ENCODE measurements at regions not wholly inside any gene's neighbourhood (a gene's known extent, or its start where the extent isn't known, plus 50 kb on each side); places are given as distances from the start of the nearest gene placed in this dataset.
"Not testable (repeated sequence)": the region's sequence is repeated elsewhere in the genome, so short reads cannot be mapped to it uniquely, and the experiment has no call there.

DNA sequence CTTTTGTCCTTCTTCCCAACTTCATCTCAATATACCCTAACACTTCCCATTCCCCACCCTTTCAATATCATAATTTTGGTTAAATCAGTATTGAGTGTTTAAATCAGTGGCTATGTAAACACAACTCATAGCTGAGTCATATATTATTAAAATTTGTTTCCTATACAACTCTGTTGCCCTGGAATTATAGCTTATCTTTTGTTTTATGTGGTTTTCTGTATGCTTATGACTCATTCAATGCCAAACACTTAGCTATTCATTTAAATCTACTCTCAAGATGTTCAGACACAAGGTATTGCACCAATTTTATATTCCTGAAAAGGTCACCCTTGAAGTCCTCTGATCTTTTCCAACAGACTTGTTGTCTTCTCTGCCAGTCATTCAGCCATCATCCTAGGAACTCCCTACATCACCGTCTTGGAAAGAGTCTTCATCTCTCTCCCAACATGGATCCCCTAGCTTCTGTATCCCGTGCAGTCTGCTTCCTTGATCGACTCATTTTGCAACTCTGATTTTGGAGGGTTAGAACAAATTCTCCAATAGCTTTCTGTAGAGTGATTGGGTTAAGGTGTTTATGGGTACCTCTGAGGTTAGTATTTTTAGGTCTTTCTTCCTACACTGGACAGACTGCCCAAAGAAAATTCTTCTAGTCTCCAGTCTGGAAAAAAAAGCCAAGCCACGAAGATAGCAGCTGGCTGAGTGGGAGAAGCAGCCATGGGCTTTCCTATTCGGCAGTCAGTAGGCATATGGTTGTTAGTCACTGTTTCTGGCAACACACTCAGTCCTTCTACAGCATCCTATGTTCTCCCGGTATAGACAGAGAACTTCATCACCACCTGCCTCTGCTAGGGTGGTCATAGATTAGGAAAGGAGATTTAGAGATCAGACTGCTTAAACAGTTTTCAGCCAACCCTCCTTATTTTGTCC is 102.1 kb downstream of the CRPPA start:
- DNase-seq: peak; percentile 8

DNA sequence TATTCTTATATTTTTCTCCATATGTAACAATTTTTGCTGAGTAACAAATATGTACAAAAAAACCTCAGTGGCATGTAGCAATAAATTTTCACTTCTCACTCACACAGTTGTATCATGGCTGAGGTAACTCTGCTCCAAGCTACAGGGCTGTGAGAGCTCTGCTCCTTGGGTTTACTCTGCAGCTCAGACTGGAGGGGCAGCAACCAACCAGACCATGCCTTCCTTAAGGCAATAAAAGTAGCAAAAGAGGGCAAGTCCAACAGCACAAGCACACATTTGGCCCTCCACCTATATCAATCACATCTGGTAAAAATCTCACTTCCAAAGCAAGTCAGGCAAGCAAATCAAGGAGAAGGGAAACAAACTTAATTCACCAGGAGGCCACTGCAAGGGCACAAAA is 102.9 kb downstream of the CRPPA start:
- DNase-seq: no peak

DNA sequence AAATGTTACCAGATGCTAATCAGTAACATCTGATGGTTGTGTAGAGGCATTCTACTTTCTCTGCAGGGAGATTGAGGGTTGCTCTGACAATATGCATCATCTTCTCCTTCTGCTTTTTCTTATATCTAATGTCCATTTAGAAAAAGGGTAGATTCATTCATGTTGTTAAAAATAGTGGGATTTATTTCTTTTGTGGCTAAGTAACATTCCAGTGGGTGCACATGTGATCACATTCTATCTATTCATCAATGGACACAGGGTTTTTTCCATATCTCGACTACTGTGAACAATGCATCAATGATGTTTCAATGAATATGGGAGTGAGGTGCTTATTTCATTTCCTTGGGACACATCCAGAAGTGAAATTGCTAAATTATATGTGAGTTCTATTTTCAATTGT is 103.9 kb downstream of the CRPPA start:
- DNase-seq: no peak

DNA sequence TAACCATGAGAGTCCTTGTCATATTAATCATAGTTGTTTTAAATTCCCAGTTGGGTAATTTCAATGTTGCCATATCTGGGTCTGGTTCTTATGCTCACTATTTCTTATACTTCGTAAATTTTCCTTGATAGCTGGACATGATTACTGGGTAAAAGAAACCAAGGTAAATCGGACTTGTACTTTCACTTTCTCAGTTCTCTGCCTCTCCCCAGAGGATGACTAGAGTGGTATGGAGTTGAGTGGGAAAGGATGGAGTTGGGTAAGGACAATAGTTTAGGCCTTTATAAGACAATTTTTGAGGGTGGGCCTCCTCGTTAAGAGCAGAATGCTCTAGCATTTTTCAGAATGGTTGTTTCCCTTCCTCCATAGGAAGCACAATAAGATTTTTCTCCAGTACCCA is 106.1 kb downstream of the CRPPA start:
- DNase-seq: no peak

DNA sequence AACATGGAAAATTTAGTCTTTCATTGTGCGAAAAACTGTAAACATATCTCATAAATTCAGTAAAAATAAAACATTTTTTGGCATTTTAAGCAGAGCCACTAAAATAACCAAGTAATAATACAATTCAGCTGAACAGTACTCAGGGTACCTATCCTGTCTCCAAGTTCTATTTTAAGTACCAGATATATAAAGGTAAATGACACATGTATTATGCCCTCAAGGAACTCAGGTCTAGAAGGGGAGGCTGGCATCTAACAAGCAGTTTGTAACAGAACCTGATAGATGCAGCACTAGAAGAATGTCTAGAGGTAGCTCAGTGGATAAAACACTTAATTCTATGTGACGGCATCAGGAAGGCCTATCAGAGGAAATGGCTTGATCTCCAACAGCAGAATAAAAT is 112.2 kb downstream of the CRPPA start:
- DNase-seq: no peak

DNA sequence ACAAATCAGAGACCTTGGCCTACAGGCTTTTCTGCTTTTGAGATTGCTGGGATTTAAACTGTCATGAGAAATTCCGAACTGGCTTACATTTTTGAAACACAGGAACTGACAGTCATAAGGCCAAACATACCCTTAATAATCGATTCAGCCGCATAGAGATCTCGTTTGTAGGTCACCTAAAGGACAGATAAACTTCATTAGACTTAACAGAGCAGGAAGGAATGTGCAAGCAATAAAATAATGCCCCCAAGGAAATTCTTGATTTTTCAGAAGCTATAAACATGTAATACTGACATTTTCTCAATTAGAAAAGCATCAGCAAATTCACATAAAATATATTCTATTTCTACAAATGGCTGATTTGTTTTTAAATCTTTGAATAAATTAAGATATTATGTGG is 120.0 kb downstream of the CRPPA start:
- no peak for DNase-seq

DNA sequence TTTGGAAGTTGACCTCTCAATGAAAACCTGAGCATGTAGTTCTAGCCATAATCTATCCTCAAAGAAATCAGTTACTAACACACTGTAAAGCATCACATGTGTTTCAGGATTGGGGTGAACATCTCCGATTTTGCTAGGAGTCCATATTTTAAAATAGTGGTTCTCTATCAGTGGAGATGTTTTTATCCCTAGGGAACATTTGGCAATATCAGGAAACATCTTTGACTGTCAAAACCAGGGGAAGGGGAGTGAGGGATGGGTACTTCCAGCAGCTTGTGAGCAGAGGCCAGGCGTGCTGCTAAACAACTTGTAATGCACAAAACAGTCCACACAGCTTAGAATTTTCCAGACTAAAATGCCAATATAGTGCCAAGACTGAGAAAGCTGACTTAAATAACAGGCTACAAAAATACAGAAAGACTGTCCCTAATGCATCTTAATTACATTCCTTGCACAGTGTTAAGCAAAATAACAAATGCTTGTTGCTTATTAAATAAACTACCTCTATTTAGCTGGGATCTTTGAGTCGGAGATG is 120.9 kb downstream of the CRPPA start:
- DNase-seq: peak; percentile 7

DNA sequence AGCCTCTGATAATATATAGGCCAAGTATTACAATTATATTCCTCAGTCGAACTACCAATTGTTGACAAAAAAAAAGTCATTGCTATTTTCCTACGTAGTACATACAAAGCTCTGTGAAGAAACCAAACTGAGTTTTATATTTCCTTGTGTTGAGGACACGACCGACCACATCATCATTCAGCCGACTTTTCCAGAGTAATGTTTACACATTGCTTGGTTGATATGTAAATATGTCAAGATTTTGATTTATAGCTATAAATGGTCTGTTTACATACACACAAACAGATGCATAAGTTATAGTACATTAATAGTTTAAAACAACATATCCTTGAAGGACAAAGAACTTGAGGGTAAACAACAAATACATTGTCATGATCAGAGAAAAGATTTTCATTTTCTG is 121.5 kb downstream of the CRPPA start:
- no peak for DNase-seq

DNA sequence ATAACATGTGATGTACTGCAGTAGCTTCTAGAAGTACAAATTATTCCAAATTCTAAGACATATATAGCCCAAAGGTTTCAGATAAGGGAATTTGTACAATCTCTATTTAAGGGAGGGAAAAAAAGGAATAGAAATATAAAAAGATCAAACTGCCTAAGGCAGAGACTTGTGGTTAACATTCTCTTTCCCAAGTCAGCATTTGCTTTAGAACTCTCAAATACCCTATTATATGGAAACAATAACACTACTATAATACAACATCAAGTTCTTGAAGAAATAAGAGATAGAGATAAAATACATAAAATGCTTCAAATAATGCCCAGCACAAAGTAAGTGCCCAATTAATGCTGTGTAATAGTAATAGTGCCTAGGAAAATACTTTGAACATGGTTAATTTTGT is 123.1 kb downstream of the CRPPA start:
- DNase-seq: no peak

DNA sequence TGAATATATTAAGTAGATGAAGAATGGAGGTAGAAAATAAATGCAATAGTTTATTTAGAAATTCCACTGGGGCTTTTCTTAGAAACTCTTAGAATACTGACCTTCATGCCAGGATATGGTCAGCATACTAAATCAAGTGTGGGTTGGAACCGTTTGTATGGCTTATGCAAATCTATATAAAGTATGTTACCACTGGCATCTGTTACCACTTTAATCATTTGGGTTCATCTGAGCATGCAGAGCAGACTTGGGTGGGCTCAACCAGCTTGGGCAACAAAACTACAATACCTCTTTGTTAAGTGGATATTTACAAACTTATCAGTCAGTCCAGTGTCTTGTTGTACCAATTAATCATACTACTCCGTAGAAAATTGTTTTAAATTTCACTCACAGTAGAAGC is 125.8 kb downstream of the CRPPA start:
- no peak for DNase-seq

DNA sequence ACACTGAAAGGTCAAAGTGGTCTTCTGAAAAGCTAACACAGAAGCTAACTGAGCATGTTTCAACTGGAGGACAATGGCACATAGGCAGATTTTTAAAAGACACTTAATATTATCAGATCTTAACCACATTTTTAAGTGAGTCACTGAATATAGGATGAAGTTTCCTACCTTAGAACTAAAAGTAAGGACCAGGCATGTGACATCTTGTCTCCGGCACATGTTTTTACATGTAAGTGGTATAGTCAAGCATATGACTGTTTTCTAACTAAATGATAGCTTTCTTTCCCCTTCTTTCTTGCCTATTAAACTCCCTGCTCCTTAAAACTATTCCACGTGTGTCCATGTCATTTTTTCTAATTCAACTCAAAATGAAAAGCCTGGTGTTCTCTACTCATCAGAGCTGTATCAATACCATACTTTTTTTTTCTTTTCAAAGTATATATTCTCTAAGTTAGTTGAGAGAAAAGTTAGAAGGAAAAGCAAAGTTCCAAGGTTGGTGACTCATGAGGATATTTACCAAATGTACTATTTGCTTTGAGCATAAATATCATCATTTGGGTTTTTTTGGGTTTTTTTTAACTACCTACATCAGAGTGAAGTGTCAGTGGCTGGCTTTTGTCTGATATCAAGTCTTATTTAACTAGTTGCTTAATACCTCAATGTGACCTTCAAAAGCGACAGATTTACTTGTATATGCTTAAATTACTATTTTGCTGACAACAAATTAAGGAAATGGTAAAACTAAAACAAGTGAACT is 127.5 kb downstream of the CRPPA start:
- no peak for DNase-seq

DNA sequence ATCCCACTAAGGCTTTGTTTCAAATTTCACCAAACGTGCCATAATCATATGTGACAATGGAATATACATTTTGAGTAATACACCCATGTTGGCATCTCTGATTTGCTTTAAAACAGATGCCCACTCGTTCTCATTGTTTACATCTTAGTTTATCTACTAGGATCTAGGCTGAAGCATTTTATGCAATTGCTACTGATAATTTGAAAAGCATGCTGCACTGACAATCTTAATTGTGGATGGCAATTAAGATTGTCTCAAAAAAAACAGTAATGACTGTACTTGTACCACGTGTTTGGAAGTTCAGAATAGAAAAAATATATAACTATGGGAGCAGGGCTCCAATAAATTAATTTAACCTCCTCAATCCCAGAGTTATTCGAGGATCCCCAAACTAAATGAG is 136.8 kb downstream of the CRPPA start:
- no peak for DNase-seq

DNA sequence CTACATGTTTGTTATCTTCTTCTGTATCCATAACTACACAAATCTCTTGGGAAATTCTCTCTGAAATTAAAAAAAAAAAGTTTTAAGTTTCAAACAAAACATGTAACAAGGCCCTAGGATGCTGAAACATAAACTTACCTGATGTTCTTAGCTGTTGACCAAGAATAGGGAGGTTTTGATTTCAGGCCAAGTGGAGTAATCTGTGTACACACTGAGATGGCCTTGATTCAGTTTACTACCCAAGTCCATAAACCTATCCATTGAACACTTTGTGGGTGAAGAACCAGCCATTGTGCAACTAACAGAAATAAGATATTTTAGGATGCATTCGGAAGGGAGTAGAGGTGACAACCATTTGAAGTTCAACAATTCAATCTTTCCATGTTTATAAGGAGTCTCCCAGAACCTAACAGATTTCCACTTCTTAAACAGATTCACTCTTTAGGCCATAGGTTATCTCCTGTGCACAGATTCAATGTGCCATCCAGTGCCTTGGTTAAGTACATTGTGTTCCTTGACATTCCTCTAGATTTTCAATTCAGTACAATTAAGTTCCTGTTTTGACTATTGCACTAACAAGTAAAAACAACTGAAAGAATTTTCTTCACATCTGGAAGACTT is 143.1 kb downstream of the CRPPA start:
- no peak for DNase-seq

DNA sequence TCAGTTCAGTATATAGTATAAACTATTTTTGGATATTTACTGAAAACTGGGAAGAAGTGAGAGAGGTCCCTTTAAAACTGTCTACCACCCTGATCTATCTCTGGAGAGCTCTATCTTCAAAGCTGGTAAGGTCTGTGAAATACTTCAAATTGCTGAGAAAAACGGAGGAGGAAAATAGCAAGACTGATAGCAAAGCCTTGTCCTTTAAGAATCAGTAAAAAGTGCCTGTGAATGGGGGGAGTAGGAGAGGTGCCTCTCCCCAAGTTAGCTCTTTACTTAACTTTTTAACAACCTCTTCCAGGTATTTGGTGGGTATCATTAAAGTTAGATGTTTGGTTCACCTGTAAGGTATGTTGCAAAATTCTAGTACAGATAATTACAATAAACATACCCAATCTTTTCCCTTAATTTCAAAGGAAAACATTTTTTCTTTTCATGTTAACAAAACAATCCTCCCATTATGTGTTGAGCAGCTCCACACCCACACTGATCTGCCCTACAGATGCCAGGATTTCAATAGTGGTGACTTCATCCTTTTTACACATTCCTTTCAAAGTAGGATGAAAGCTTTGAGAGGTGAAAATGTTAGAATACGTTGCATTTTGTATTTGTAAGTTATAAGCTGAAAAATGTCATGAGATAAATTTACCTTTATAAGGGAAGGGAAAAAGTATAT is 149.2 kb downstream of the CRPPA start:
- DNase-seq: no peak

DNA sequence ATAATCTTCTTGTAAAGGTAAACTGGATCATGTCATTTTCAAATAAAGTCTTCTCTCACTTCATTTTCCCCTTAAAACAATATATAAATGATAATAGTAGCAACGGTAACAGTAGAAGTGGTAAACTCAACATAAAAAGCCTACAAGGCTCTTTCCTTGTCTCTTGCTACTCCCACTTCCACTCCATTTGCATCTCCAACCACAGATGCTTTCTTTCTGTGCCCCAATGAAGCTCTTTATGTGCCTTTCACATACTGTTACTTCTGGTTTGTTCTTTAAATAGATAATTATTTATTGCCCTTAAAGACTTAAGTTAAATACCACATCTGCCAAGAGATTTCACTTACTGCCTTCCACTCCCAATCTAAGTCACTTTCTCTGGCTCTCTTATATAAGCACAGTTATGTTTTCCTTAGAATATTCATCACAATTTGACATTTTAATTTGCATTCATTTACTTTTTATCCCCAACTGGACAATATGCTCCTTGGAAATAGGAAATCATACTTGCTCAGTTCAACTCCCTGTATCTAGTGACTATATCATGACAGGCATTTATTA is 149.9 kb downstream of the CRPPA start:
- no peak for DNase-seq

DNA sequence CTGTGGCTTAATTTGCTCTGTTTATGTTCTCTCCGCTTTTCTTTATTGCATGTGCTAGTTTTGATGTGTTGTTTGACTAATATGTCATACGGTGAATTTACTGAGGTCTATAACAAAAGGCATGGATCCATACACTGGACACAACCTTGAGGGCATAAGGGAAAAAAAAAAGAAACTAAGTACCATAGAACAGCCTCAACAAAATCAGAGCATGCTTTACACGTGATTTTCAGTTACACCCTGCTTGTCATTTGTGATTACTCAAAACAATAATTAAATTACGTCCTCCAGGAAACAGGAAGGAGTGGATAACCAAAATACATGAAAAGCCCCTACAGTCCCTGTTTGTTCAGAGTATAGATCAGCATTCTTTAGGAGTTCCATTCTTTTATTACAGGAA is 150.5 kb downstream of the CRPPA start:
- no peak for DNase-seq

DNA sequence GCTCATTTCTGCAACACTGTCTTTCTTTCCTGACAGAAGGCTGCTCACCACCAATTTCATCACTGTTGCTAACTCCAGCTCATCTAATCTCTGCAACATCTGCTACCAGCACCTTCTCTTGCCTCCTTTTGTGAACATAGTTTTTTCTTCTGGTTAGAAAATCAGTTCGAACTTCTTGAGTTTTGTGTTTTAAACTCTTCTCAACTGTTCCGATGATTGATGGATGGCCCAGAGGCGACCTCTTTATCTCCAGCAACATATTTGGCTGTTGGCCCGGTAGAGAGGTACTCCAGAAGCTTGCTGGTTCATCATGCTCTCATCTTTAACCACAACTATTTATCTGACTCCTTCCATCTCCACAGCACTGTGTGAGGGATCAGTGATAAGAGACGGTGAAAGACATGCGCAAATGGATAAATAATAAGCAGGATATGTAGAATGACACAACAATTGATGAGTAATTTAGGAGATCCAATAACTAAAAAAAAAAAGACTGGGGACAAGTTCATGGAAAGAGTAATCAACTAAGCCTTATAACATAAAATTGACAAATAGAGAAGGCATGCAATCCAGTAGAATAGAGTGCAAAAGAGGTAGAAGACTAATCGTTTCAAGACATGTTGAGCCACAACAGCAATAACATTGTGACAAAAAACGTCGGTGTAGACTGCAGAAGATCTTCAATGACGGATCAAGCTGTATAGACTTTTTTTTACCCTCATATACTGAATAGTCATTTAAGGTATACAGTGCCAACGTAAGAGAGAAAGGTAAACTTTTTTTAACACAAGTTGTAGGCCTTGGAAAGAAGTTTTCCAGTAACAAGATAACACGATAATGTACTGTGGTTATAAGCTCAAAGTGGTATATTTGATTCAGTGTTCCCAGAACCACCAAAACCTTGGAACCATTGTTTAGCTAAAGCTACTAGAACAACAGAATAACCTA is 152.2 kb downstream of the CRPPA start:
- DNase-seq: peak; percentile 98

DNA sequence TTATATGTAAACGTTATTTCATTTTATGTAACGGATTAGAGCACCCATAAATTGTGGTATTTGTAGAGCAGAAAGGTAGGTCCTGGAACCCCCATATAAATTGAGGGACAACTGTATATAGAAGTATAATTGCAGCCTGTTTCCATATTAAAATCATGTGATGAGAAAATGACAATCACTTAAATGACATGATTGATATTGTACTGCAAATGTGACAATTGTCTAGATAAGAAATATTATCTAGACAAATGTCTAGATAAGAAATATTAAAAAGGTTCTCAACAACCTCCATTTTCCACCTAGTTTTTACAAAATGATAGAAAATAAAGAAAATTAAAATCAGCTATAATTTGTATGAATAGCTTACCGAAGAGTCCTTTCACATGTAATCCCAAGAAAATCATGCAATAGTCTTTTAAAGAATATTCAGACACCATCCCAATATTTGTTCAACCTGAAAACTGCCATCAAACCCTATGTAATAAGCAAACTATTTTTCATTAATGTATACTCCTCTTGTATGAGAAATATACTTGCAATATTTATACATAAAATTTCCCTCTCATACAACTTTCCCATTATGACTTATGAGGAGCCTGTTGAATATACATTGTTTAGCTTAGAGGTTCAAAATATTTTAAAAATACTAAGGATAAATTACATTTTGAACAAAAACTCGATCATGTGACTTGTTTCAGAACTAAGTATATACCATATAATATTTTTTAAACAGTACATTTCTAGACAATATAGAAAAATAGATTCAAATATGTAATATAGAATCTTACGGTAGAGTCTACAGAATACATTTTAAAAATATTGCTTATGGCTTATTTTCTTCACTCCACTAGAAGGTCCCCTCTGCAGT is 153.2 kb downstream of the CRPPA start:
- DNase-seq: no peak

DNA sequence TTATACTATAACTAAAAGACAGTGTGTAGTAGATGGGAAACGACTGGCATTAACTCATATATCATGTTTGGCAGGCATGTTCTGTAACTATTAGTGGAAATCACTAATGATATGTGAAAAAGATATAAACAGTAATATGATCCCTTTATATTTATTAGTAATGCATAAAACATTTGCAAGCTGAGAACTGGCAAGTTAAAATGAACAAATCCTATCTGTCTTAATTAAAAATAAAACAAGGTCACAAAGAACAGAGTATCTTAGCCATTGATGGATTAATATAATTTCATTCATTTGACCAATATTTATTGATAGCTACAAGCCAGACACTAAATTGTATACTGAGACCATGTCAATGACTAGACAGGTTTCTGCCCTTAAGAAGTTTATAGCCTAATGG is 154.5 kb downstream of the CRPPA start:
- DNase-seq: no peak

DNA sequence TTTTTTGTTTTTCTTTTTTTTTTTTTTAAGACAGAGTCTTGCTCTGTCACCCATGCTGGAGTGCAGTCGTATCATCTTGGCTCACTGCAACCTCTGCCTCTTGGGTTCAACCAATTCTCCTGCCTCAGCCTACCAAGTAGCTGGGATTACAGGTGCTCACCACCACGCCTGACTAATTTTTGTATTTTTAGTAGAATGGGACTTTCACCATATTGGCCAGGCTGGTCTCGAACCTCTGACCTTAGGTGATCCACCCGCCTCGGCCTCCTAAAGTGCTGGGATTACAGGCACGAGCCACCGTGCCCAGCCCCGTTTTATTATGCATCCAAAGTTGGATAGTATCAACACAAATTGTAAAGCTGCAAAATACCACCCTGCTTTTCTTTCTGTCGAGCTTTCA is 154.9 kb downstream of the CRPPA start:
- DNase-seq: not testable (repeated sequence)

Data from hematopoietic multipotent progenitor cell treated with erythropoietin and hydrocortisone succinate and interleukin-3 and kit ligand, for 6 days (in vitro differentiated cells).